ENCODE measurements at regions not wholly inside any gene's neighbourhood (a gene's known extent, or its start where the extent isn't known, plus 50 kb on each side); places are given as distances from the start of the nearest gene placed in this dataset.

GRCh38 chr4:132316738-132317137 lies 832.4 kb upstream of the PCDH10 start:
- TF ChIP-seq CTCF (IDR thresholded peaks at IDR 0.05) = no peak
- TF ChIP-seq POLR2A (IDR thresholded peaks at IDR 0.05) = no peak
